Naive thymus-derived CD8-positive, alpha-beta T cell (primary cell): ENCODE measurements at regions not wholly inside any gene's neighbourhood (a gene's known extent, or its start where the extent isn't known, plus 50 kb on each side); places are given as distances from the start of the nearest gene placed in this dataset.
"Not testable (repeated sequence)": the region's sequence is repeated elsewhere in the genome, so short reads cannot be mapped to it uniquely, and the experiment has no call there.

Experiments
- ATAC-seq, 2 donors: fragments of 150-1000 bp; cut with Tn5 transposase in 1 of 2; sonication (Bioruptor Pico), chemical (Tn5 transposase) in 1 of 2; 1 replicate in 1 of 2; 2 replicates in 1 of 2; pipeline ENCODE4 v1.10.0; 2021; ENCODE audit warnings: mild to moderate bottlenecking in 2 of 2, moderate library complexity in 2 of 2
- POLR2A ChIA-PET: fragments of 350-600 bp; sonication (Branson Sonifier 250); formaldehyde crosslinking; loops from one replicate; lab custom pipeline; 2021; ENCODE audit warnings: antibody characterized with exemption; lab: Charles Lee
- DNase-seq, 10 donors: peaks; one replicate each; pipeline versions ENCODE4 v3.0.0 to v3.0.0-alpha.2; 2020 to 2022
- H3K27ac Mint-ChIP-seq, 10 donors: one replicate each; pipeline ENCODE4 v1.8.0; 2020 to 2022; ENCODE audit warnings: mild to moderate bottlenecking in 10 of 10, mixed read lengths in 10 of 10, moderate library complexity in 4 of 10, inconsistent platforms in 1 of 10
- H3K27me3 Mint-ChIP-seq, 5 donors: one replicate each; pipeline ENCODE4 v1.8.0; 2021 to 2022; ENCODE audit warnings: mixed read lengths in 5 of 5
- H3K36me3 Mint-ChIP-seq, 3 donors: one replicate each; pipeline ENCODE4 v1.8.0; 2020 to 2022; ENCODE audit warnings: mixed read lengths in 3 of 3, mild to moderate bottlenecking in 2 of 3, inconsistent platforms in 1 of 3
- H3K4me1 Mint-ChIP-seq, 4 donors: one replicate each; pipeline ENCODE4 v1.8.0; 2021 to 2022; ENCODE audit warnings: mixed read lengths in 4 of 4
- H3K4me3 Mint-ChIP-seq, 10 donors: one replicate each; pipeline ENCODE4 v1.8.0; 2020 to 2022; ENCODE audit warnings: mild to moderate bottlenecking in 10 of 10, mixed read lengths in 10 of 10, moderate library complexity in 6 of 10, inconsistent platforms in 1 of 10
- H3K9me3 Mint-ChIP-seq, 9 donors: one replicate each; pipeline ENCODE4 v1.8.0; 2020 to 2022; ENCODE audit warnings: mixed read lengths in 9 of 9, mild to moderate bottlenecking in 3 of 9, inconsistent platforms in 1 of 9, moderate library complexity in 1 of 9

GRCh38 chr13:99080131-99080530 lies 102.3 kb upstream of the DOCK9 start:
- Mint-ChIP-seq H3K9me3 (no peaks in the 10 kb centered on the region), H3K27ac (peak overlapping the region in 8 of 10 donors; percentile 18 to 88 (median 56)), H3K27me3 (peaks cover 0 to 3% (median 0%) of the 10 kb centered on the region in 5 donors), H3K36me3 (peaks cover 0 to 14% (median 8%) of the 10 kb centered on the region in 3 donors), H3K4me1 (peaks cover 47 to 86% (median 78%) of the 10 kb centered on the region in 4 donors), H3K4me3 (no peak overlapping the region)
- POLR2A ChIA-PET, result no interaction called here
- ATAC-seq, result no peak
- DNase-seq, result no peak

- Mint-ChIP-seq H3K27ac (peak overlapping the region; percentile 75 to 96 (median 95)), H3K27me3 (no peaks in the 10 kb centered on the region), H3K4me3 (peak overlapping the region; percentile 81 to 99 (median 90)), H3K9me3 (no peaks in the 10 kb centered on the region), H3K4me1 (peaks cover 39 to 66% (median 56%) of the 10 kb centered on the region in 4 donors), H3K36me3 (peaks cover 0 to 9% (median 0%) of the 10 kb centered on the region in 3 donors)
- DNase-seq (peak in 3 of 10 donors; percentile 12 to 21 (median 19)), ATAC-seq (no peak)
- POLR2A ChIA-PET, result interaction anchor here (0.8 to 8.9 kb wide), 3 partner anchors 11 to 48 kb away, joined by 3 to 194 read pairs (median 5); no protein-coding TSS in a partner anchor
Measured at GRCh38 chr13:99083981-99084380, 106.1 kb upstream of the DOCK9 start.

GRCh38 chr13:99085139-99085807 lies 107.4 kb upstream of the DOCK9 start:
- POLR2A ChIA-PET, result interaction anchor here (0.8 to 8.9 kb wide), 11 partner anchors 12 to 296 kb away, joined by 3 to 194 read pairs (median 4); partner anchors contain the start of gene UBAC2
- DNase-seq, result peak in 9 of 10 donors; percentile 3 to 42 (median 29)
- Mint-ChIP-seq H3K27me3 (no peaks in the 10 kb centered on the region), H3K9me3 (no peaks in the 10 kb centered on the region), H3K27ac (peak overlapping the region; percentile 75 to 96 (median 95)), H3K4me1 (peaks cover 39 to 58% (median 48%) of the 10 kb centered on the region in 4 donors), H3K4me3 (peak overlapping the region; percentile 81 to 99 (median 90)), H3K36me3 (peaks cover 0 to 6% (median 0%) of the 10 kb centered on the region in 3 donors)
- ATAC-seq, result no peak

GRCh38 chr13:99085808-99086266 lies 108.0 kb upstream of the DOCK9 start:
- Mint-ChIP-seq H3K4me3 (peak overlapping the region; percentile 81 to 99 (median 90)), H3K27ac (peak overlapping the region; percentile 75 to 96 (median 95)), H3K9me3 (no peaks in the 10 kb centered on the region), H3K36me3 (peaks cover 0 to 3% (median 0%) of the 10 kb centered on the region in 3 donors), H3K27me3 (no peaks in the 10 kb centered on the region), H3K4me1 (peaks cover 34 to 53% (median 44%) of the 10 kb centered on the region in 4 donors)
- DNase-seq (no peak), ATAC-seq (no peak)
- POLR2A ChIA-PET, result interaction anchor here (0.6 to 8.9 kb wide), 14 partner anchors 10 to 331 kb away, joined by 3 to 194 read pairs (median 7); partner anchors contain the start of gene UBAC2

- H3K27me3 Mint-ChIP-seq, result peaks cover 0 to 3% (median 0%) of the 10 kb centered on the region in 5 donors
- no peaks in the 10 kb centered on the region for H3K9me3 Mint-ChIP-seq
- peak; percentile 42 to 50 for ATAC-seq
- POLR2A ChIA-PET, result interaction anchor here (0.6 to 8.9 kb wide), 33 partner anchors 8 to 1653 kb away, joined by 3 to 194 read pairs (median 5); partner anchors contain the start of genes GPR18, RAP2A and UBAC2
- H3K4me1 Mint-ChIP-seq, result peaks cover 31 to 46% (median 39%) of the 10 kb centered on the region in 4 donors
- no peaks in the 10 kb centered on the region for H3K36me3 Mint-ChIP-seq
- peak overlapping the region in 7 of 10 donors; percentile 41 to 99 (median 95) for H3K27ac Mint-ChIP-seq
- peak overlapping the region; percentile 81 to 99 (median 93) for H3K4me3 Mint-ChIP-seq
- peak; percentile 62 to 85 (median 68) for DNase-seq
Measured at GRCh38 chr13:99086267-99087097, 108.6 kb upstream of the DOCK9 start.

- POLR2A ChIA-PET, result interaction anchor here (0.5 to 8.9 kb wide), 32 partner anchors 8 to 1653 kb away, joined by 3 to 194 read pairs (median 5); partner anchors contain the start of genes GPR18, RAP2A and UBAC2
- ATAC-seq (peak; percentile 76 to 77), DNase-seq (peak; percentile 90 to 95 (median 92))
- H3K27me3 Mint-ChIP-seq, result peaks cover 0 to 8% (median 0%) of the 10 kb centered on the region in 5 donors
- H3K27ac Mint-ChIP-seq, result peak overlapping the region; percentile 97 to 100 (median 99)
- peak overlapping the region; percentile 97 to 99 (median 99) for H3K4me3 Mint-ChIP-seq
- peaks cover 33 to 44% (median 37%) of the 10 kb centered on the region in 4 donors for H3K4me1 Mint-ChIP-seq
- no peaks in the 10 kb centered on the region for H3K36me3 Mint-ChIP-seq
- no peaks in the 10 kb centered on the region for H3K9me3 Mint-ChIP-seq
Measured at GRCh38 chr13:99087098-99087953, 109.5 kb upstream of the DOCK9 start.

GRCh38 chr13:99087954-99088491 lies 110.2 kb upstream of the DOCK9 start:
- H3K27ac Mint-ChIP-seq, result peak overlapping the region; percentile 97 to 100 (median 99)
- ATAC-seq, result peak; percentile 47 to 54
- POLR2A ChIA-PET, result interaction anchor here (0.7 to 8.9 kb wide), 18 partner anchors 10 to 170 kb away, joined by 3 to 194 read pairs (median 6); partner anchors contain the start of genes GPR18 and UBAC2

GRCh38 chr13:99093997-99094396 lies 106.7 kb upstream of the UBAC2 start:
- H3K27ac Mint-ChIP-seq, result peak overlapping the region in 1 of 10 donors; percentile 32
- POLR2A ChIA-PET, result no interaction called here
- H3K9me3 Mint-ChIP-seq, result no peaks in the 10 kb centered on the region
- peaks cover 0 to 9% (median 3%) of the 10 kb centered on the region in 4 donors for H3K4me1 Mint-ChIP-seq
- no peaks in the 10 kb centered on the region for H3K36me3 Mint-ChIP-seq
- peaks cover 0 to 23% (median 2%) of the 10 kb centered on the region in 5 donors for H3K27me3 Mint-ChIP-seq
- H3K4me3 Mint-ChIP-seq, result no peak overlapping the region
- DNase-seq (no peak), ATAC-seq (no peak)

More at GRCh38 chr13:99087954-99088491, 110.2 kb upstream of the DOCK9 start:
- Mint-ChIP-seq H3K9me3 (no peaks in the 10 kb centered on the region), H3K4me3 (peak overlapping the region; percentile 97 to 99 (median 99)), H3K4me1 (peaks cover 32 to 40% (median 36%) of the 10 kb centered on the region in 4 donors), H3K27me3 (peaks cover 0 to 12% (median 0%) of the 10 kb centered on the region in 5 donors), H3K36me3 (no peaks in the 10 kb centered on the region)
- peak in 5 of 10 donors; percentile 7 to 29 (median 23) for DNase-seq

- H3K4me1 Mint-ChIP-seq, H3K4me3 Mint-ChIP-seq, POLR2A ChIA-PET, DNase-seq, H3K9me3 Mint-ChIP-seq, ATAC-seq, H3K36me3 Mint-ChIP-seq: not testable (repeated sequence)
- Mint-ChIP-seq H3K27ac (peak overlapping the region in 3 of 10 donors; percentile 4 to 29 (median 24)), H3K27me3 (peaks cover 0 to 19% (median 0%) of the 10 kb centered on the region in 5 donors)
Measured at GRCh38 chr13:99101831-99102230, 98.8 kb upstream of the UBAC2 start.

GRCh38 chr13:99103536-99103935 lies 97.1 kb upstream of the UBAC2 start:
- POLR2A ChIA-PET, result no interaction called here
- Mint-ChIP-seq H3K36me3 (peaks cover 0 to 4% (median 0%) of the 10 kb centered on the region in 3 donors), H3K27me3 (peaks cover 0 to 24% (median 0%) of the 10 kb centered on the region in 5 donors), H3K4me1 (peaks cover 0 to 8% (median 4%) of the 10 kb centered on the region in 4 donors), H3K4me3 (no peak overlapping the region), H3K9me3 (peaks cover 0 to 9% (median 0%) of the 10 kb centered on the region in 9 donors), H3K27ac (peak overlapping the region in 2 of 10 donors; percentile 15 to 41)
- DNase-seq, result no peak
- ATAC-seq, result no peak

GRCh38 chr13:99104396-99104795 lies 96.3 kb upstream of the UBAC2 start:
- POLR2A ChIA-PET, result no interaction called here
- DNase-seq (no peak), ATAC-seq (no peak)
- H3K4me1 Mint-ChIP-seq, result peaks cover 0 to 8% (median 4%) of the 10 kb centered on the region in 4 donors
- no peak overlapping the region for H3K4me3 Mint-ChIP-seq
- peaks cover 0 to 12% (median 0%) of the 10 kb centered on the region in 9 donors for H3K9me3 Mint-ChIP-seq
- no peak overlapping the region for H3K27ac Mint-ChIP-seq
- H3K27me3 Mint-ChIP-seq, result peaks cover 0 to 24% (median 0%) of the 10 kb centered on the region in 5 donors
- peaks cover 0 to 4% (median 0%) of the 10 kb centered on the region in 3 donors for H3K36me3 Mint-ChIP-seq
